ENCODE measurements at regions not wholly inside any gene's neighbourhood (a gene's known extent, or its start where the extent isn't known, plus 50 kb on each side); places are given as distances from the start of the nearest gene placed in this dataset.

GRCh38 chr18:67367540-67367939 is 149.0 kb downstream of the DSEL start:
- Histone ChIP-seq H4K91ac (ENCODE audit: insufficient read length, low read depth, low read length) (no peak overlapping the region), H3K27me3 (ENCODE audit: insufficient read depth, low read length) (no peaks in the 10 kb centered on the region), H2BK12ac (ENCODE audit: insufficient read length, low read depth, low read length) (no peak overlapping the region), H2AK5ac (ENCODE audit: insufficient read length, low read length) (no peak overlapping the region), H3K9ac (ENCODE audit: extremely low read depth, insufficient read length, low read length) (no peak overlapping the region), H3K4me2 (ENCODE audit: insufficient read depth, insufficient read length, low read length) (no peak overlapping the region), H4K20me1 (ENCODE audit: control insufficient read depth, insufficient read depth, insufficient read length) (no peaks in the 10 kb centered on the region), H3K79me2 (ENCODE audit: insufficient read depth, low read length) (no peaks in the 10 kb centered on the region), H3K27ac (ENCODE audit: insufficient read length, low read depth, low read length) (no peak overlapping the region), H3K79me1 (ENCODE audit: insufficient read depth, low read depth, low read length, poor library complexity, severe bottlenecking) (no peaks in the 10 kb centered on the region), H3K23ac (ENCODE audit: insufficient read length, low read depth, low read length) (no peak overlapping the region), H4K8ac (replicated peaks; ENCODE audit: insufficient read length, low read depth, low read length) (no peak overlapping the region), H3K18ac (ENCODE audit: insufficient read length, low read depth, low read length) (no peak overlapping the region), H3K4ac (ENCODE audit: low read depth, low read length) (no peak overlapping the region), H2BK5ac (ENCODE audit: insufficient read length, low read length) (no peak overlapping the region), H3K9me3 (ENCODE audit: control insufficient read depth, low read depth, low read length) (no peaks in the 10 kb centered on the region), H3K23me2 (ENCODE audit: insufficient read length, low read depth, low read length, poor library complexity, severe bottlenecking) (no peaks in the 10 kb centered on the region), H4K5ac (ENCODE audit: insufficient read length, low read depth, low read length) (no peak overlapping the region), H2BK20ac (ENCODE audit: low read depth, low read length, poor library complexity, severe bottlenecking) (no peak overlapping the region), H3K4me1 (ENCODE audit: insufficient read depth, low read length) (no peaks in the 10 kb centered on the region), H3K14ac (ENCODE audit: insufficient read depth, low read length) (no peak overlapping the region), H2AFZ (ENCODE audit: low read length) (no peak overlapping the region), H2BK120ac (ENCODE audit: low read depth, low read length, poor library complexity, severe bottlenecking) (no peak overlapping the region), H3T11ph (ENCODE audit: low read length) (no peak overlapping the region), H2BK15ac (ENCODE audit: low read depth, low read length) (no peak overlapping the region), H3K56ac (ENCODE audit: insufficient read length, low read depth, low read length) (no peak overlapping the region)
- no peaks in the 10 kb centered on the region for H3K9me3 Mint-ChIP-seq
- no peak for TF ChIP-seq CTCF (conservative IDR thresholded peaks at IDR 0.05)
- no peak overlapping the region for H3K27ac Mint-ChIP-seq
- H3K4me1 Mint-ChIP-seq, result no peaks in the 10 kb centered on the region
- DNase-seq, result no peak
- no peaks in the 10 kb centered on the region for H3K27me3 Mint-ChIP-seq (ENCODE audit: low read depth)
- WGBS (ENCODE audit: extremely low coverage, insufficient read length, low lambda C conversion rate), result no CpG with 5 or more reads among the region's 2 CpGs
- no peak overlapping the region for H3K4me3 Mint-ChIP-seq
- H3K36me3 Mint-ChIP-seq (ENCODE audit: insufficient read depth in 1 of 3, low read depth in 3 of 3), result no peaks in the 10 kb centered on the region
